A549 (cell line): ENCODE measurements at regions not wholly inside any gene's neighbourhood (a gene's known extent, or its start where the extent isn't known, plus 50 kb on each side); places are given as distances from the start of the nearest gene placed in this dataset.

ENCODE experiments used
- ATAC-seq, 2 experiments: fragments of 200-7000 bp in 1 of 2; fragments of >200 bp in 1 of 2; cut with Nextera tagmentation in 1 of 2; cut with Tn5 transposase in 1 of 2; 3 replicates each; pipeline versions ENCODE4 v1.8.0 to v1.9.1; 2018 to 2020; ENCODE audit warnings: mild to moderate bottlenecking in 1 of 2, moderate library complexity in 1 of 2
- CTCF ChIA-PET: fragments of 300-600 bp; sonication (Branson Sonifier 250); formaldehyde crosslinking; extraction: SDS; loops from one replicate; lab custom pipeline; 2021; ENCODE audit warnings: antibody characterized with exemption, inconsistent platforms; lab: Yijun Ruan, JAX
- POLR2A ChIA-PET: fragments of 350-600 bp; formaldehyde crosslinking; extraction: SDS; loops from one replicate; lab custom pipeline; 2021; ENCODE audit warnings: antibody characterized with exemption, inconsistent platforms; lab: Yijun Ruan, JAX
- DNase-seq, 2 experiments: peaks; one replicate each; pipeline versions ENCODE4 v3.0.0 to v3.0.0-alpha.2; 2011 to 2016; ENCODE audit warnings: low read depth in 1 of 2, low spot score in 1 of 2
- FAIRE-seq: peaks from 2 replicates; lab custom pipeline; 2011; peaks lifted over from hg19 to GRCh38; lab: Jason Lieb, UNC
- H3K27ac ChIP-seq, 2 experiments: fragments of >200 bp; sonication (Bioruptor Twin); formaldehyde crosslinking; 3 replicates each; pipeline ENCODE4 v1.5.1; 2016 to 2017
- H3K4me1 ChIP-seq: fragments of >200 bp; sonication (Bioruptor Twin); formaldehyde crosslinking; 3 replicates; pipeline ENCODE4 v1.6.1; 2016
- H3K4me2 ChIP-seq: fragments of >200 bp; sonication (Bioruptor Twin); formaldehyde crosslinking; 3 replicates; pipeline ENCODE4 v1.6.1; 2016
- H3K4me3 ChIP-seq: fragments of >200 bp; sonication (Bioruptor Twin); formaldehyde crosslinking; 3 replicates; pipeline ENCODE4 v1.5.1; 2016
- H3K9me3 ChIP-seq: fragments of >200 bp; sonication (Bioruptor Twin); formaldehyde crosslinking; 3 replicates; pipeline ENCODE4 v1.6.1; 2016
- ATOH8 ChIP-seq: fragments of 250-450 bp; sonication (Bioruptor Pico); IDR thresholded peaks from 2 replicates; pipeline ENCODE4 v1.5.0; 2020; ENCODE audit warnings: low read depth, mild to moderate bottlenecking, moderate library complexity
- BCL3 ChIP-seq: fragments of >200 bp; sonication (Bioruptor Twin); formaldehyde crosslinking; IDR thresholded peaks from 3 replicates; pipeline ENCODE4 v1.6.1; 2016
- CHD2 ChIP-seq: fragments of 150-350 bp; IDR thresholded peaks from 2 replicates; pipeline ENCODE4 v1.6.1; 2014; ENCODE audit warnings: low read length; ENCODE audit not compliant: partially characterized antibody
- EHF ChIP-seq: fragments of 250-450 bp; sonication (Bioruptor Pico); IDR thresholded peaks from 2 replicates; pipeline ENCODE4 v1.5.0; 2020; ENCODE audit warnings: mild to moderate bottlenecking
- EHMT2 ChIP-seq: fragments of 200-600 bp; sonication (generic); IDR thresholded peaks from 2 replicates; pipeline ENCODE4 v1.6.1; 2016; ENCODE audit warnings: antibody characterized with exemption, low read depth, mild to moderate bottlenecking, moderate library complexity
- ELK1 ChIP-seq: fragments of 150-350 bp; IDR thresholded peaks from 2 replicates; pipeline ENCODE4 v1.6.1; 2014; ENCODE audit warnings: low read depth, mild to moderate bottlenecking, low read length
- FOSL2 ChIP-seq, 2 experiments: fragments of 450-650 bp in 1 of 2; fragments of >200 bp in 1 of 2; sonication (Bioruptor Twin) in 1 of 2; formaldehyde crosslinking; IDR thresholded peaks; 2 replicates each; pipeline versions ENCODE4 v1.5.0 to v1.6.1; 2016 to 2020; ENCODE audit warnings: mild to moderate bottlenecking in 1 of 2, moderate library complexity in 1 of 2
- GATA3 ChIP-seq: IDR thresholded peaks from 2 replicates; pipeline ENCODE4 v1.6.1; 2012; ENCODE audit warnings: borderline replicate concordance
- HDAC2 ChIP-seq: fragments of 200-600 bp; sonication (generic); IDR thresholded peaks from 2 replicates; pipeline ENCODE4 v1.6.1; 2016
- HOXA7 ChIP-seq: fragments of 250-450 bp; sonication (Bioruptor Pico); IDR thresholded peaks from 2 replicates; pipeline ENCODE4 v1.5.0; 2020; ENCODE audit warnings: mild to moderate bottlenecking, moderate library complexity
- HOXB13 ChIP-seq: fragments of 250-450 bp; sonication (Bioruptor Pico); IDR thresholded peaks from 2 replicates; pipeline ENCODE4 v1.5.0; 2020; ENCODE audit warnings: low read depth, mild to moderate bottlenecking, moderate library complexity
- HOXB5 ChIP-seq: fragments of 250-450 bp; sonication (Bioruptor Pico); IDR thresholded peaks from 2 replicates; pipeline ENCODE4 v1.5.0; 2020; ENCODE audit warnings: mild to moderate bottlenecking, moderate library complexity
- JUN ChIP-seq, 2 experiments: fragments of >200 bp; sonication (Bioruptor Twin); formaldehyde crosslinking; IDR thresholded peaks; 2 replicates in 1 of 2; 3 replicates in 1 of 2; pipeline ENCODE4 v1.6.1; 2016 to 2017
- MAZ ChIP-seq: fragments of 150-350 bp; IDR thresholded peaks from 2 replicates; pipeline ENCODE4 v1.6.1; 2014; ENCODE audit warnings: antibody characterized with exemption, low read depth, low read length, borderline replicate concordance
- MYC ChIP-seq: IDR thresholded peaks from 2 replicates; pipeline ENCODE4 v1.6.1; 2012; ENCODE audit warnings: mild to moderate bottlenecking, inconsistent platforms, low read length, improper control_type of control experiment, borderline replicate concordance
- NPAS2 ChIP-seq: fragments of 250-450 bp; sonication (Bioruptor Pico); IDR thresholded peaks from 2 replicates; pipeline ENCODE4 v1.8.0; 2022; ENCODE audit warnings: mild to moderate bottlenecking, moderate library complexity, borderline replicate concordance
- NR3C1 ChIP-seq: fragments of >200 bp; sonication (Bioruptor Twin); formaldehyde crosslinking; IDR thresholded peaks from 3 replicates; pipeline ENCODE4 v1.6.1; 2017
- POLR2A ChIP-seq: IDR thresholded peaks from 2 replicates; pipeline ENCODE4 v1.6.1; 2012; ENCODE audit warnings: mild to moderate bottlenecking, low read length
- RCOR1 ChIP-seq: fragments of 150-350 bp; IDR thresholded peaks from 2 replicates; pipeline ENCODE4 v1.6.1; 2014; ENCODE audit warnings: antibody characterized with exemption, low read length, low read depth
- TFCP2L1 ChIP-seq: fragments of 250-450 bp; sonication (Bioruptor Pico); IDR thresholded peaks from 2 replicates; pipeline ENCODE4 v1.5.0; 2021; ENCODE audit warnings: mild to moderate bottlenecking
- TP53 ChIP-seq: fragments of 250-450 bp; sonication (Bioruptor Pico); IDR thresholded peaks from 2 replicates; pipeline ENCODE4 v1.5.0; 2021; ENCODE audit warnings: mild to moderate bottlenecking, moderate library complexity
- ZFP36 ChIP-seq: fragments of 450-650 bp; IDR thresholded peaks from 2 replicates; pipeline ENCODE4 v1.6.1; 2014; ENCODE audit warnings: borderline replicate concordance; ENCODE audit not compliant: partially characterized antibody
- WGBS: methylation state at CpG from one replicate; pipeline ENCODE4 v1.1.6; 2017; ENCODE audit errors: missing lambda C conversion rate; 5-methylcytosine and 5-hydroxymethylcytosine counted together
- TF ChIP-seq, protein P1 (sequence below): fragments of 200-600 bp; sonication (generic); IDR thresholded peaks from 2 replicates; pipeline ENCODE4 v1.6.1; 2016; ENCODE audit warnings: antibody characterized with exemption, mild to moderate bottlenecking, moderate library complexity
- TF ChIP-seq, protein P2 (sequence below): IDR thresholded peaks from 2 replicates; pipeline ENCODE4 v1.6.1; 2012; ENCODE audit warnings: low read depth, borderline replicate concordance
- TF ChIP-seq, protein P3 (sequence below): fragments of >200 bp; sonication (Bioruptor Twin); formaldehyde crosslinking; IDR thresholded peaks from 3 replicates; pipeline ENCODE4 v1.5.1; 2016

- no peaks in the 10 kb centered on the region for H3K9me3 ChIP-seq
- no peaks in the 10 kb centered on the region for H3K4me1 ChIP-seq
- no peak for DNase-seq
- ATAC-seq: no peak
- no peak for FAIRE-seq
- WGBS: 21% methylated on average over 4 of the region's 4 CpGs
- H3K4me3 ChIP-seq: no peak overlapping the region
- ChIA-PET POLR2A (no interaction called here), CTCF (no interaction called here)
- no peak overlapping the region for H3K4me2 ChIP-seq
- no peak for TF ChIP-seq JUN (IDR thresholded peaks at IDR 0.05)
- no peak for TF ChIP-seq NR3C1
- no peak for TF ChIP-seq BCL3
- TF ChIP-seq MYC: no peak
- TF ChIP-seq ATOH8 (CRISPR knock-in tag): no peak
- TF ChIP-seq, protein P1, sequence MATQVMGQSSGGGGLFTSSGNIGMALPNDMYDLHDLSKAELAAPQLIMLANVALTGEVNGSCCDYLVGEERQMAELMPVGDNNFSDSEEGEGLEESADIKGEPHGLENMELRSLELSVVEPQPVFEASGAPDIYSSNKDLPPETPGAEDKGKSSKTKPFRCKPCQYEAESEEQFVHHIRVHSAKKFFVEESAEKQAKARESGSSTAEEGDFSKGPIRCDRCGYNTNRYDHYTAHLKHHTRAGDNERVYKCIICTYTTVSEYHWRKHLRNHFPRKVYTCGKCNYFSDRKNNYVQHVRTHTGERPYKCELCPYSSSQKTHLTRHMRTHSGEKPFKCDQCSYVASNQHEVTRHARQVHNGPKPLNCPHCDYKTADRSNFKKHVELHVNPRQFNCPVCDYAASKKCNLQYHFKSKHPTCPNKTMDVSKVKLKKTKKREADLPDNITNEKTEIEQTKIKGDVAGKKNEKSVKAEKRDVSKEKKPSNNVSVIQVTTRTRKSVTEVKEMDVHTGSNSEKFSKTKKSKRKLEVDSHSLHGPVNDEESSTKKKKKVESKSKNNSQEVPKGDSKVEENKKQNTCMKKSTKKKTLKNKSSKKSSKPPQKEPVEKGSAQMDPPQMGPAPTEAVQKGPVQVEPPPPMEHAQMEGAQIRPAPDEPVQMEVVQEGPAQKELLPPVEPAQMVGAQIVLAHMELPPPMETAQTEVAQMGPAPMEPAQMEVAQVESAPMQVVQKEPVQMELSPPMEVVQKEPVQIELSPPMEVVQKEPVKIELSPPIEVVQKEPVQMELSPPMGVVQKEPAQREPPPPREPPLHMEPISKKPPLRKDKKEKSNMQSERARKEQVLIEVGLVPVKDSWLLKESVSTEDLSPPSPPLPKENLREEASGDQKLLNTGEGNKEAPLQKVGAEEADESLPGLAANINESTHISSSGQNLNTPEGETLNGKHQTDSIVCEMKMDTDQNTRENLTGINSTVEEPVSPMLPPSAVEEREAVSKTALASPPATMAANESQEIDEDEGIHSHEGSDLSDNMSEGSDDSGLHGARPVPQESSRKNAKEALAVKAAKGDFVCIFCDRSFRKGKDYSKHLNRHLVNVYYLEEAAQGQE: no peak
- TF ChIP-seq RCOR1: no peak
- TF ChIP-seq TP53: no peak
- TF ChIP-seq GATA3: no peak
- TF ChIP-seq ZFP36: no peak
- no peak for TF ChIP-seq HOXB5
- TF ChIP-seq, protein P2, sequence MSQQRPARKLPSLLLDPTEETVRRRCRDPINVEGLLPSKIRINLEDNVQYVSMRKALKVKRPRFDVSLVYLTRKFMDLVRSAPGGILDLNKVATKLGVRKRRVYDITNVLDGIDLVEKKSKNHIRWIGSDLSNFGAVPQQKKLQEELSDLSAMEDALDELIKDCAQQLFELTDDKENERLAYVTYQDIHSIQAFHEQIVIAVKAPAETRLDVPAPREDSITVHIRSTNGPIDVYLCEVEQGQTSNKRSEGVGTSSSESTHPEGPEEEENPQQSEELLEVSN: no peak
- TF ChIP-seq, all 56 proteins: peak for 0
- no peak overlapping the region for H3K27ac ChIP-seq
Measured at GRCh38 chr6:164051427-164051826, 636.9 kb downstream of the QKI start.

DNA sequence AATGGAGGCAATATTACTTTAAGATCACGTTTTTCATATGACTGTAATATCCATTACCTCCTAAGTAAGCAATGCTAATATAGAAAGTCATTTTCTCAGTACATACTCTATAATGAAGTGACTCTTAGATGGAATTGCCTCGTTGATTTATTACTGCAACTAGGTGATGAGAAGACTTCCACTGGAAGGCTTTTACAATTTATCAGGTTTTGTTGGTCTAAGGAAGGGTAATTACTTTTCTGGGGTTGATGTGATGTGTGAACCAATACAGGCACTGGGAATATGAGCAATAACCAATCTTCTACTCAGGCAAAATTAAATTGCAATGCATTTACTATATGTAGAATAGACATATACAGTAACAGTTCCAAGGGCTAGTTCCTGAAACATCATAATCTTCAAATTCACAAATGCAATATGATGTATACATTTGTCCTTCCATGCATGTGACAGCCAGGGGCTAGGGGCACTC lies 635.0 kb downstream of the QKI start:
- H3K4me1 ChIP-seq: no peaks in the 10 kb centered on the region
- DNase-seq: no peak
- no peak overlapping the region for H3K27ac ChIP-seq
- POLR2A ChIA-PET: no interaction called here
- no peak for FAIRE-seq
- no peak overlapping the region for H3K4me3 ChIP-seq
- CTCF ChIA-PET: no interaction called here
- TF ChIP-seq ELK1 (no peak), CHD2 (no peak), HOXB13 (CRISPR knock-in tag) (no peak), TP53 (no peak), NR3C1 (no peak), EHF (no peak), NPAS2 (CRISPR knock-in tag) (no peak), EHMT2 (no peak), JUN (IDR thresholded peaks at IDR 0.05) (no peak), POLR2A (no peak), ATOH8 (CRISPR knock-in tag) (no peak), HDAC2 (no peak), TFCP2L1 (CRISPR knock-in tag) (no peak), HOXA7 (no peak), MAZ (no peak), FOSL2 (IDR thresholded peaks at IDR 0.05) (no peak), FOSL2 (CRISPR knock-in tag; IDR thresholded peaks at IDR 0.05) (no peak)
- TF ChIP-seq, protein P3, sequence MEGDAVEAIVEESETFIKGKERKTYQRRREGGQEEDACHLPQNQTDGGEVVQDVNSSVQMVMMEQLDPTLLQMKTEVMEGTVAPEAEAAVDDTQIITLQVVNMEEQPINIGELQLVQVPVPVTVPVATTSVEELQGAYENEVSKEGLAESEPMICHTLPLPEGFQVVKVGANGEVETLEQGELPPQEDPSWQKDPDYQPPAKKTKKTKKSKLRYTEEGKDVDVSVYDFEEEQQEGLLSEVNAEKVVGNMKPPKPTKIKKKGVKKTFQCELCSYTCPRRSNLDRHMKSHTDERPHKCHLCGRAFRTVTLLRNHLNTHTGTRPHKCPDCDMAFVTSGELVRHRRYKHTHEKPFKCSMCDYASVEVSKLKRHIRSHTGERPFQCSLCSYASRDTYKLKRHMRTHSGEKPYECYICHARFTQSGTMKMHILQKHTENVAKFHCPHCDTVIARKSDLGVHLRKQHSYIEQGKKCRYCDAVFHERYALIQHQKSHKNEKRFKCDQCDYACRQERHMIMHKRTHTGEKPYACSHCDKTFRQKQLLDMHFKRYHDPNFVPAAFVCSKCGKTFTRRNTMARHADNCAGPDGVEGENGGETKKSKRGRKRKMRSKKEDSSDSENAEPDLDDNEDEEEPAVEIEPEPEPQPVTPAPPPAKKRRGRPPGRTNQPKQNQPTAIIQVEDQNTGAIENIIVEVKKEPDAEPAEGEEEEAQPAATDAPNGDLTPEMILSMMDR: no peak
- TF ChIP-seq, all 56 proteins: peak for 0
- 0% methylated on average over 2 of the region's 2 CpGs for WGBS
- ATAC-seq: no peak
- no peaks in the 10 kb centered on the region for H3K9me3 ChIP-seq
- H3K4me2 ChIP-seq: no peak overlapping the region
